Progenitor cell of endocrine pancreas (in vitro differentiated cells): ENCODE measurements at regions not wholly inside any gene's neighbourhood (a gene's known extent, or its start where the extent isn't known, plus 50 kb on each side); places are given as distances from the start of the nearest gene placed in this dataset.
"Not testable (repeated sequence)": the region's sequence is repeated elsewhere in the genome, so short reads cannot be mapped to it uniquely, and the experiment has no call there.

ENCODE experiments used
- DNase-seq: peaks from one replicate; pipeline ENCODE4 v3.0.0; 2021; ENCODE audit warnings: low spot score; ENCODE audit not compliant: unreplicated experiment
- H3K27ac Mint-ChIP-seq: 2 replicates; pipeline ENCODE4 v1.8.0; 2021; ENCODE audit warnings: mild to moderate bottlenecking, moderate library complexity, mixed read lengths
- H3K27me3 Mint-ChIP-seq: 2 replicates; pipeline ENCODE4 v1.8.0; 2021; ENCODE audit warnings: mixed read lengths
- H3K36me3 Mint-ChIP-seq: 2 replicates; pipeline ENCODE4 v1.8.0; 2022; ENCODE audit warnings: mixed read lengths; ENCODE audit not compliant: insufficient read depth
- H3K4me1 Mint-ChIP-seq: 2 replicates; pipeline ENCODE4 v1.8.0; 2021; ENCODE audit warnings: low read depth, mixed read lengths
- H3K4me3 Mint-ChIP-seq: 2 replicates; pipeline ENCODE4 v1.8.0; 2021; ENCODE audit warnings: low read depth, mild to moderate bottlenecking, moderate library complexity, mixed read lengths
- H3K9me3 Mint-ChIP-seq: 2 replicates; pipeline ENCODE4 v1.8.0; 2021; ENCODE audit warnings: low read depth, mixed read lengths
- TF ChIP-seq, protein P1 (sequence below): fragments of 200-600 bp; sonication (generic); IDR thresholded peaks from one replicate; pipeline ENCODE4 v1.5.0; 2021; ENCODE audit warnings: antibody characterized with exemption, mild to moderate bottlenecking; ENCODE audit not compliant: unreplicated experiment

DNA sequence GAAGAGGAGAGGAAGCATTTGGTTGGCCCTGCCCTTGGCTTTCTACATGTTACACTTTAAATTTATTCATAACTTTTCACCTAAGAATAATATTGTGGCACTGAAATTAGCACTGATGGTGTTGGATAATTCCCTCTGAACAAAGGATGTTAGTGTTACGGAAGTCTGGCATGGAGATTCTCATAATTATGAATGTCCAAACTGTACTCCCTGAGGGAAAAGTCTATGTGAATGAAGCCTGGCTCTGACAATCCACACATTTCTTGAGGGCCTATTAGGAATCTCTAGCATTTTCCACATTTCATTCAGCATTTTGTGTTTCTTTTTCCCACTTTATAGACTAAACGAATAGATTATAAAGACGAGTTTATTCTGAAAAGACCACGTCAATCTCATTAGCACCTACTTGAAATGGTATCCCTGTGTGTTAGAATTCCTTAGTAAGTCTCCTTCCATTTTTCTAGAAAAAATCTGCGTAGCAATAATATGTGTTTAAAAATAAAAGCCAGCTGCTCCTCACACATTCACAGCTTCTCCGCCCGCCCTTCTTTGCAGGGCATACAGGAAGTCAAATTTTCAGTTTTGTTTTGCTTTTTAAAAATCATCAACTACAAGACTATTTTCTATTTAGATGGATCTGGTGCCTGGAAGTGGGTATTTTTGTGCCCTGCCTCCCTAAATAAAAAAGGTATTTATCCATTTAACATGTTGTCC lies 131.8 kb upstream of the PALS2 start:
- no peaks in the 10 kb centered on the region for H3K27me3 Mint-ChIP-seq
- no peaks in the 10 kb centered on the region for H3K36me3 Mint-ChIP-seq
- TF ChIP-seq, protein P1, sequence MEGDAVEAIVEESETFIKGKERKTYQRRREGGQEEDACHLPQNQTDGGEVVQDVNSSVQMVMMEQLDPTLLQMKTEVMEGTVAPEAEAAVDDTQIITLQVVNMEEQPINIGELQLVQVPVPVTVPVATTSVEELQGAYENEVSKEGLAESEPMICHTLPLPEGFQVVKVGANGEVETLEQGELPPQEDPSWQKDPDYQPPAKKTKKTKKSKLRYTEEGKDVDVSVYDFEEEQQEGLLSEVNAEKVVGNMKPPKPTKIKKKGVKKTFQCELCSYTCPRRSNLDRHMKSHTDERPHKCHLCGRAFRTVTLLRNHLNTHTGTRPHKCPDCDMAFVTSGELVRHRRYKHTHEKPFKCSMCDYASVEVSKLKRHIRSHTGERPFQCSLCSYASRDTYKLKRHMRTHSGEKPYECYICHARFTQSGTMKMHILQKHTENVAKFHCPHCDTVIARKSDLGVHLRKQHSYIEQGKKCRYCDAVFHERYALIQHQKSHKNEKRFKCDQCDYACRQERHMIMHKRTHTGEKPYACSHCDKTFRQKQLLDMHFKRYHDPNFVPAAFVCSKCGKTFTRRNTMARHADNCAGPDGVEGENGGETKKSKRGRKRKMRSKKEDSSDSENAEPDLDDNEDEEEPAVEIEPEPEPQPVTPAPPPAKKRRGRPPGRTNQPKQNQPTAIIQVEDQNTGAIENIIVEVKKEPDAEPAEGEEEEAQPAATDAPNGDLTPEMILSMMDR: no peak

DNA sequence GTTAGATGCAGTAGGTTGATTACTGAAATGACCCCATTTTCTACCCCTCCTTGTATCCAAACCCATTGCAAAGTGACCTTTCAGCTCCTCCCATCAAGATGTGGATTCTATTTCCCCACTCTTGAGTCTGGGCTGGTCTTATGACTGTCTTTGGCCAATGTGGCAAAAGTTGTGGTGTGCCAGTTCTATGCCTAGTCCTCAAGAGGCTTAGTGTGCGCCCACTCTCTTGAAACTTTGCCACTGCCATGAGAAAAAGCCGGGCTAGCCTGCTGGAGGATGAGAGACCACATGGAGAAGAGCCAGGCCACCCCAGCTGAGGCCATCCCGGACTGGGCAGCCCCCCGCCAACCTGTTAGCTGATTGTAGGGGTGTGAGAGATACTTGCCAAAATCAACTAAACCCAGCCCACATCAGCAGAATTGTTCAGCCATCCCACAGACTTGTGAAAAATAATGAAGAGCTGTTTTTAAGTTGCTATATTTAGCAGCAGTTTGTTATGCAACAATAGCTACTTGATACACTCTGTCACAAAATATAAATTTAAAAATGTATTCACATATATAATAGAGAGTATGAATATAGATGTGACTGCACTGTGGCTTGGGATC lies 131.0 kb upstream of the PALS2 start:
- Mint-ChIP-seq H3K27me3 (no peaks in the 10 kb centered on the region), H3K9me3 (no peaks in the 10 kb centered on the region), H3K27ac (no peak overlapping the region), H3K4me1 (no peaks in the 10 kb centered on the region), H3K4me3 (no peak overlapping the region), H3K36me3 (no peaks in the 10 kb centered on the region)
- TF ChIP-seq, protein P1: no peak
- no peak for DNase-seq

More for the DNA sequence above, 131.8 kb upstream of the PALS2 start:
- no peaks in the 10 kb centered on the region for H3K9me3 Mint-ChIP-seq
- H3K4me1 Mint-ChIP-seq: no peaks in the 10 kb centered on the region
- no peak for DNase-seq
- no peak overlapping the region for H3K4me3 Mint-ChIP-seq
- H3K27ac Mint-ChIP-seq: no peak overlapping the region

DNA sequence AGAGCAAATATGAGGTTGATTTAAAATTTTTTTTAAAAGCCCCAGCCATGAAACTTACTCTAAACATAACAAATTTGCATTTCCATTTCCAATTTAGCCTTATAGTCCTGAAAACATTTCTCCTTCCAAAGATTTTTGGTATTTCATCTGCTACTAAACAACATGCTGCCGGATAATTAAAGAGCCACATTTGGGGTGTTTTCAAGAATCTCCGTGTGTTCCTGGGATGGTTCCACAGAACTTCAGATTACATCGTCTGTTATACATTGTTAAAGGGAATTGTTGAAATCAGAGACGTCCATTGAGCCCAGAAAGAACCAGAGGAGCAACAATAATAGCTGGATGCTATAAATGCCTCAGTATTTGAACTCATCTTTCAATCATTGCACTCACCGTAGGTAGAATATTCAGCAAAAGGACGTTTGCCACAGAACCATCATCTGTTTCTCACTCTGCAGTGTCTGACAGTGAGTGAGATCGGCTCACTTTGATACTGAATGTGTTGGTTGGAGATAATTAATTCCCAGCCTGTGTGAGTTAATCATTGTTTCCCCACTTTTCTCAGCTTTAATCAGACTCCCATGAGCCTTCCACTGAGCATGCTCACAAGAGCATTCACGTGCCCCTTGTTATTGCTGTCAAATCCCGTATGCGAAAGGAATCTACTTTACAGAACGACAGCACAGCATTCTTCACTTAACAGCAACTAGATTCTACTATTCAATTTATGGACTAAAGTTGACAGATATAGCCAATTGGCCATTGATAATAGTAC lies 128.4 kb upstream of the PALS2 start:
- DNase-seq: no peak
- Mint-ChIP-seq H3K4me3 (no peak overlapping the region), H3K27me3 (no peaks in the 10 kb centered on the region), H3K36me3 (no peaks in the 10 kb centered on the region), H3K27ac (no peak overlapping the region), H3K9me3 (no peaks in the 10 kb centered on the region), H3K4me1 (no peaks in the 10 kb centered on the region)
- TF ChIP-seq, protein P1: no peak

DNA sequence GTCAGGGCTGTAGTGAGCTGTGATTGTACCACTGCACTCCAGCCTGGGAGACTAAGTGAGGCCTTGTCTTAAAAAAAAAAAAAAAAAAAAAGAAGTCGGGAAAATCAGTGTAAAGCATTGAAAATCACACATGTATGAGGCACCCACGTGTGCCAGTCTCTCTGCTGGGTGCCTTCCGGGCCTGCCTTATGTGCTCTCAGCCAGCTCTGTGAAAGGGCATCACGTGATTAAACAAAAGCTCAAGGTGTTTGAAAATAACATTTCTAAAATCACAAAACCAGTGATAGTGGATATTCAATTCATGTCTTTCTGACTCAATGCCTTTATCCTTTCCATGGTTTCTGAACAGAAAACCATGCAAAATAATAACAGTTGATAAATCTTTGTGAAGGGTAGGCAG lies 125.2 kb upstream of the PALS2 start:
- Mint-ChIP-seq H3K36me3 (no peaks in the 10 kb centered on the region), H3K4me1 (no peaks in the 10 kb centered on the region), H3K27me3 (peaks cover 4% of the 10 kb centered on the region), H3K9me3 (no peaks in the 10 kb centered on the region), H3K4me3 (no peak overlapping the region), H3K27ac (no peak overlapping the region)
- TF ChIP-seq, protein P1: no peak
- no peak for DNase-seq

DNA sequence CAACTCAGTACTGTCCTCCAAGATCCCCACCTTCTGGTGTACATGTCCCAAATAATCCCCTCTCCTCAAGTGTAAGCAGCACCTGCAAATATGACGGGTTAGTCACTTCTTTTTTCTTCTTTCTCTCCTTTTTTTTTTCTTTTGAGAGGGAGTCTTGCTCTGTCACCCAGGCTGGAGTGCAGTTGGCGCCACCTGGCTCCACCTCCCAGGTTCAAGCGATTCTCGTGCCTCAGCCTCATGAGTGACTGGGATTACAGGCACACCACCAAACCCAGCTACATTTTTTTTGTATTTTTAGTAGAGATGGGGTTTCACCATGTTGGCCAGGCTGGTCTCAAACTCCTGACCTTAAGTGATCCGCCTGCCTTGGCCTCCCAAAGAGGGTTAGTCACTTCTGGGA lies 123.8 kb upstream of the PALS2 start:
- H3K4me1 Mint-ChIP-seq, DNase-seq, H3K27me3 Mint-ChIP-seq, H3K4me3 Mint-ChIP-seq, H3K36me3 Mint-ChIP-seq, H3K27ac Mint-ChIP-seq, H3K9me3 Mint-ChIP-seq: not testable (repeated sequence)
